VCaP (cell line): ENCODE measurements at regions not wholly inside any gene's neighbourhood (a gene's known extent, or its start where the extent isn't known, plus 50 kb on each side); places are given as distances from the start of the nearest gene placed in this dataset.

Source experiments
- H3K27ac ChIP-seq: fragments of 450-650 bp; 2 replicates; pipeline ENCODE4 v1.5.1; 2017
- CTCF ChIP-seq: fragments of 450-650 bp; conservative IDR thresholded peaks from 2 replicates; pipeline ENCODE4 v1.5.1; 2017; ENCODE audit warnings: mild to moderate bottlenecking, moderate library complexity

GRCh38 chr3:178297199-178297598 lies 239.0 kb upstream of the KCNMB2 start:
- no peak overlapping the region for H3K27ac ChIP-seq
- no peak for TF ChIP-seq CTCF

GRCh38 chr3:178297740-178298139 lies 238.5 kb upstream of the KCNMB2 start:
- no peak overlapping the region for H3K27ac ChIP-seq

GRCh38 chr3:178300441-178300959 lies 235.7 kb upstream of the KCNMB2 start:
- no peak for TF ChIP-seq CTCF

More at GRCh38 chr3:178297740-178298139, 238.5 kb upstream of the KCNMB2 start:
- no peak for TF ChIP-seq CTCF

GRCh38 chr3:178302966-178303930 lies 233.0 kb upstream of the KCNMB2 start:
- TF ChIP-seq CTCF, result no peak
- no peak overlapping the region for H3K27ac ChIP-seq

More at GRCh38 chr3:178300441-178300959, 235.7 kb upstream of the KCNMB2 start:
- H3K27ac ChIP-seq, result no peak overlapping the region

- H3K27ac ChIP-seq, result no peak overlapping the region
- TF ChIP-seq CTCF, result no peak
These were observed 231.3 kb upstream of the KCNMB2 start for GRCh38 chr3:178304758-178305467.

- no peak for TF ChIP-seq CTCF
- H3K27ac ChIP-seq, result no peak overlapping the region
These were observed 229.7 kb upstream of the KCNMB2 start for GRCh38 chr3:178306432-178307115.
